ENCODE measurements at regions not wholly inside any gene's neighbourhood (a gene's known extent, or its start where the extent isn't known, plus 50 kb on each side); places are given as distances from the start of the nearest gene placed in this dataset.

DNA sequence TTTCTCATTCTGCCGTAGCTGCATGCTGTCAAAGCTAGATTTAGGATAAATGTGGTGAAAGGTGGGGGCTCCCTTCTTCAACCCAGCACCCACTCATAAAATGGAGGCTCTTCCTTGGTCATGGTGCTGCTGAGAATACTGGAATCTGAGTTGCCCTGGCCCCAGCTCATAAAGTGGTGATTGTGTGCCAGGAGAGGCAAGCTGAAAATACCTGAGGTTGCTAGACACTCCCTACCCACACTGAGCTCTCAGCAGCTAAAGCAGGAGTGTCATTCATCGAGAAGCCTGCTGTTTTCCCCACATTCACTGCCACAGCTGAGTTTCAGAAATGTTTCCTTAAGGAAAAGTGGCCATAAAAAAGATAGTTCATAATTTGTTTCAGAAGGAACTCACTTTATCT, 297.1 kb upstream of the RBMS1 start (continued):
- TF ChIP-seq, protein P1, sequence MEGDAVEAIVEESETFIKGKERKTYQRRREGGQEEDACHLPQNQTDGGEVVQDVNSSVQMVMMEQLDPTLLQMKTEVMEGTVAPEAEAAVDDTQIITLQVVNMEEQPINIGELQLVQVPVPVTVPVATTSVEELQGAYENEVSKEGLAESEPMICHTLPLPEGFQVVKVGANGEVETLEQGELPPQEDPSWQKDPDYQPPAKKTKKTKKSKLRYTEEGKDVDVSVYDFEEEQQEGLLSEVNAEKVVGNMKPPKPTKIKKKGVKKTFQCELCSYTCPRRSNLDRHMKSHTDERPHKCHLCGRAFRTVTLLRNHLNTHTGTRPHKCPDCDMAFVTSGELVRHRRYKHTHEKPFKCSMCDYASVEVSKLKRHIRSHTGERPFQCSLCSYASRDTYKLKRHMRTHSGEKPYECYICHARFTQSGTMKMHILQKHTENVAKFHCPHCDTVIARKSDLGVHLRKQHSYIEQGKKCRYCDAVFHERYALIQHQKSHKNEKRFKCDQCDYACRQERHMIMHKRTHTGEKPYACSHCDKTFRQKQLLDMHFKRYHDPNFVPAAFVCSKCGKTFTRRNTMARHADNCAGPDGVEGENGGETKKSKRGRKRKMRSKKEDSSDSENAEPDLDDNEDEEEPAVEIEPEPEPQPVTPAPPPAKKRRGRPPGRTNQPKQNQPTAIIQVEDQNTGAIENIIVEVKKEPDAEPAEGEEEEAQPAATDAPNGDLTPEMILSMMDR (IDR thresholded peaks at IDR 0.05) = no peak

DNA sequence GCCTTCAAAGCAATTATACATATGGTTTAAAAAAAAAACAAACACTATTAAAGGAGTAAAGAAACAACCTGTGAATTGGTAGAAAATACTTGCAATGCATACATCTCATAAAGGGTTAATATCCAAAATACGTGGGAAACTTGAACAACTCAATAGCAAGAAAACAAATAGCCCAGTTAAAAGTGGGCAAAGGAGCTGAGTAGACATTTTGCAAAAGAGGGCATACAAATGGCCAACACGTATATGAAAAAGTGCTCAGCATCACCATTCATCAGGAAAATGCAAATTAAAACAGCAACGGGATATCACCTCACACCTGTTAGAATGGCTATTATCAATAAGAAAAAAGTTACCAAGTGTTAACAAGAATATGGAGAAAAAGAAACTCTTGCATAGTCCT, 298.3 kb upstream of the RBMS1 start:
- Histone ChIP-seq H3K27me3 (ENCODE audit: insufficient read depth) (no peaks in the 10 kb centered on the region), H3K4me1 (ENCODE audit: control insufficient read depth in 1 of 2, insufficient read depth in 2 of 2, low read depth in 1 of 2, low read length in 1 of 2) (no peaks in the 10 kb centered on the region), H3F3A (replicated peaks; ENCODE audit: insufficient read depth) (no peaks in the 10 kb centered on the region), H3K4me2 (no peak overlapping the region), H3K9me2 (no peaks in the 10 kb centered on the region), H3K9ac (no peak overlapping the region), H3K79me2 (ENCODE audit: insufficient read depth) (no peaks in the 10 kb centered on the region), H3K36me3 (replicated peaks in 1 of 2; ENCODE audit: control insufficient read depth in 1 of 2, insufficient read depth in 2 of 2, low read length in 1 of 2) (no peaks in the 10 kb centered on the region), H3K4me3 (ENCODE audit: low read depth in 2 of 2, low read length in 1 of 2) (no peak overlapping the region), H2AFZ (ENCODE audit: low read depth) (no peak overlapping the region), H3K9me3 (no peaks in the 10 kb centered on the region), H3K27ac (ENCODE audit: low read depth in 2 of 2, low read length in 1 of 2) (no peak overlapping the region), H4K20me1 (ENCODE audit: insufficient read depth) (no peaks in the 10 kb centered on the region)
- TF ChIP-seq EZH2phosphoT487 (IDR thresholded peaks at IDR 0.05; ENCODE audit: borderline replicate concordance, low read depth) (no peak), GATA2 (CRISPR knock-in tag; IDR thresholded peaks at IDR 0.05) (no peak), EP300 (IDR thresholded peaks at IDR 0.05; ENCODE audit: borderline replicate concordance in 1 of 2, low read depth in 1 of 2, low read length in 1 of 2) (no peak)
- 85% methylated on average over 3 of the region's 3 CpGs for WGBS (ENCODE audit: low lambda C conversion rate)
- ChIA-PET POLR2A (no interaction called here), CTCF (no interaction called here)
- DNase-seq = no peak

DNA sequence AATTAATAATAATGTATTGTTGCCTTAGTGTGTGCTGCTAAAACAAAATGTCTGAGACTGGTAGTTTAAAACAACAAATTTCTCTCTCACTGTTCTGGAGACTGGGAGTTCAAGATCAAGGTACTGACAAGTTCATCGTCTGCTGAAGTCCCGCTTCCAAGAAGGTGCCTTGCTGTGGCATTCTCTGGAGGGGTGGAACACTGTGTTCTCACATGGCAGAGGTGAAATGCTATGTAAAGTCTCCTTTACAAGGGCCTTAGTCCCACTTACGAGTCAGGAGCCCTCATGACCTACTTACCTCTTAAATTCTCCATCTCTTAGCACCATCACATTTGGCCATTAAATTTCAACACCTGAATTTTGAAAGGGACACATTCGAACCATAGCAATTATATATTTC, 299.2 kb upstream of the RBMS1 start:
- Histone ChIP-seq H3F3A (replicated peaks; ENCODE audit: insufficient read depth) (no peaks in the 10 kb centered on the region), H3K9ac (no peak overlapping the region), H3K79me2 (ENCODE audit: insufficient read depth) (no peaks in the 10 kb centered on the region), H3K36me3 (replicated peaks in 1 of 2; ENCODE audit: control insufficient read depth in 1 of 2, insufficient read depth in 2 of 2, low read length in 1 of 2) (no peaks in the 10 kb centered on the region), H2AFZ (ENCODE audit: low read depth) (no peak overlapping the region), H3K4me1 (ENCODE audit: control insufficient read depth in 1 of 2, insufficient read depth in 2 of 2, low read depth in 1 of 2, low read length in 1 of 2) (no peaks in the 10 kb centered on the region), H3K9me2 (no peaks in the 10 kb centered on the region), H3K27me3 (ENCODE audit: insufficient read depth) (no peaks in the 10 kb centered on the region), H3K4me2 (no peak overlapping the region), H3K9me3 (no peaks in the 10 kb centered on the region), H3K27ac (ENCODE audit: low read depth in 2 of 2, low read length in 1 of 2) (no peak overlapping the region), H4K20me1 (ENCODE audit: insufficient read depth) (no peaks in the 10 kb centered on the region), H3K4me3 (ENCODE audit: low read depth in 2 of 2, low read length in 1 of 2) (no peak overlapping the region)
- CTCF ChIA-PET = no interaction called here
- no peak for DNase-seq
- POLR2A ChIA-PET = no interaction called here
- 69% methylated on average over 4 of the region's 4 CpGs for WGBS (ENCODE audit: low lambda C conversion rate)
- TF ChIP-seq CHD2 (IDR thresholded peaks at IDR 0.05; ENCODE audit: low read length, partially characterized antibody) (no peak), ELF1 (IDR thresholded peaks at IDR 0.05) (no peak), EZH2phosphoT487 (IDR thresholded peaks at IDR 0.05; ENCODE audit: borderline replicate concordance, low read depth) (no peak), MEF2A (IDR thresholded peaks at IDR 0.05; ENCODE audit: borderline replicate concordance, low read depth) (no peak), RFX5 (IDR thresholded peaks at IDR 0.05; ENCODE audit: low read length) (no peak), NFIC (IDR thresholded peaks at IDR 0.05; ENCODE audit: borderline replicate concordance) (no peak), EP300 (IDR thresholded peaks at IDR 0.05; ENCODE audit: borderline replicate concordance in 1 of 2, low read depth in 1 of 2, low read length in 1 of 2) (no peak), FOXJ3 (CRISPR knock-in tag; IDR thresholded peaks at IDR 0.05) (no peak), NRF1 (IDR thresholded peaks at IDR 0.05; ENCODE audit: low read depth, low read length) (no peak), GATA2 (CRISPR knock-in tag; IDR thresholded peaks at IDR 0.05) (no peak), YY1 (IDR thresholded peaks at IDR 0.05; ENCODE audit: low read depth) (no peak), TEAD4 (IDR thresholded peaks at IDR 0.05; ENCODE audit: borderline replicate concordance, insufficient read depth) (no peak), FOXM1 (IDR thresholded peaks at IDR 0.05; ENCODE audit: low read depth) (no peak)
- TF ChIP-seq, protein P1 (IDR thresholded peaks at IDR 0.05) = no peak
- TF ChIP-seq, protein P2, sequence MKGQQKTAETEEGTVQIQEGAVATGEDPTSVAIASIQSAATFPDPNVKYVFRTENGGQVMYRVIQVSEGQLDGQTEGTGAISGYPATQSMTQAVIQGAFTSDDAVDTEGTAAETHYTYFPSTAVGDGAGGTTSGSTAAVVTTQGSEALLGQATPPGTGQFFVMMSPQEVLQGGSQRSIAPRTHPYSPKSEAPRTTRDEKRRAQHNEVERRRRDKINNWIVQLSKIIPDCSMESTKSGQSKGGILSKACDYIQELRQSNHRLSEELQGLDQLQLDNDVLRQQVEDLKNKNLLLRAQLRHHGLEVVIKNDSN (IDR thresholded peaks at IDR 0.05; ENCODE audit: borderline replicate concordance, low read depth) = no peak
- TF ChIP-seq, protein P3, sequence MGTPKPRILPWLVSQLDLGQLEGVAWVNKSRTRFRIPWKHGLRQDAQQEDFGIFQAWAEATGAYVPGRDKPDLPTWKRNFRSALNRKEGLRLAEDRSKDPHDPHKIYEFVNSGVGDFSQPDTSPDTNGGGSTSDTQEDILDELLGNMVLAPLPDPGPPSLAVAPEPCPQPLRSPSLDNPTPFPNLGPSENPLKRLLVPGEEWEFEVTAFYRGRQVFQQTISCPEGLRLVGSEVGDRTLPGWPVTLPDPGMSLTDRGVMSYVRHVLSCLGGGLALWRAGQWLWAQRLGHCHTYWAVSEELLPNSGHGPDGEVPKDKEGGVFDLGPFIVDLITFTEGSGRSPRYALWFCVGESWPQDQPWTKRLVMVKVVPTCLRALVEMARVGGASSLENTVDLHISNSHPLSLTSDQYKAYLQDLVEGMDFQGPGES (IDR thresholded peaks at IDR 0.05; ENCODE audit: low read depth, low read length) = no peak
- TF ChIP-seq, protein P4, sequence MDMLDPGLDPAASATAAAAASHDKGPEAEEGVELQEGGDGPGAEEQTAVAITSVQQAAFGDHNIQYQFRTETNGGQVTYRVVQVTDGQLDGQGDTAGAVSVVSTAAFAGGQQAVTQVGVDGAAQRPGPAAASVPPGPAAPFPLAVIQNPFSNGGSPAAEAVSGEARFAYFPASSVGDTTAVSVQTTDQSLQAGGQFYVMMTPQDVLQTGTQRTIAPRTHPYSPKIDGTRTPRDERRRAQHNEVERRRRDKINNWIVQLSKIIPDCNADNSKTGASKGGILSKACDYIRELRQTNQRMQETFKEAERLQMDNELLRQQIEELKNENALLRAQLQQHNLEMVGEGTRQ (IDR thresholded peaks at IDR 0.05; ENCODE audit: borderline replicate concordance, low read depth, low read length) = no peak
- TF ChIP-seq, protein P5, sequence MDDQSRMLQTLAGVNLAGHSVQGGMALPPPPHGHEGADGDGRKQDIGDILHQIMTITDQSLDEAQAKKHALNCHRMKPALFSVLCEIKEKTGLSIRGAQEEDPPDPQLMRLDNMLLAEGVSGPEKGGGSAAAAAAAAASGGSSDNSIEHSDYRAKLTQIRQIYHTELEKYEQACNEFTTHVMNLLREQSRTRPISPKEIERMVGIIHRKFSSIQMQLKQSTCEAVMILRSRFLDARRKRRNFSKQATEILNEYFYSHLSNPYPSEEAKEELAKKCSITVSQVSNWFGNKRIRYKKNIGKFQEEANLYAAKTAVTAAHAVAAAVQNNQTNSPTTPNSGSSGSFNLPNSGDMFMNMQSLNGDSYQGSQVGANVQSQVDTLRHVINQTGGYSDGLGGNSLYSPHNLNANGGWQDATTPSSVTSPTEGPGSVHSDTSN (IDR thresholded peaks at IDR 0.05) = no peak

Measured in SK-N-SH (cell line).